GM18517 (cell line): ENCODE measurements at regions not wholly inside any gene's neighbourhood (a gene's known extent, or its start where the extent isn't known, plus 50 kb on each side); places are given as distances from the start of the nearest gene placed in this dataset.

Source experiments
- ATAC-seq: cut with Tn5 transposase; IDR thresholded peaks from one replicate; pipeline ENCODE4 v1.9.1; 2021; ENCODE audit warnings: mild to moderate bottlenecking, moderate library complexity; ENCODE audit not compliant: unreplicated experiment

- ATAC-seq: no peak
Observed at GRCh38 chrX:134718105-134718965, 60.1 kb upstream of the PLAC1 start.

DNA sequence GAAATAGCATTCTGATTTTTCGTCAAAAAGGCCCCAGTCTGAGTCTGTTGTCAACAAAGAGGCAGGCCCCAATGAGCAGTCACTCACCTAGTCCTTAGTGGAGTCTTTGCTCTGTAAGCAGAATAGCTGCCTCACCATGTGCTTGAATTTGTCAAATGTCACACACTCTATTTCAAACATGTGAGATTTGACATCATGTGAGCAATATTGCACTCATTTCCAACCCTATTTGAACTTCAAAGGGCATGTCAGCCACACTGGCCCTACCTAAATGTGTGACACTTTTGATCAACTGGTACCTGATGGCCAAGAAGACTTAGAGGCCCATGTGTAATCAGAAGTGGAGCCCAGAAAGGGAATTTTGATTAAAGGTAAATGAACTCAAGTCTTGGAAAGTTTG is 59.4 kb upstream of the PLAC1 start:
- no peak for ATAC-seq

GRCh38 chrX:134716620-134717012 is 58.3 kb upstream of the PLAC1 start:
- ATAC-seq: no peak

- ATAC-seq: no peak
Observed at GRCh38 chrX:134715930-134716619, 57.8 kb upstream of the PLAC1 start.

GRCh38 chrX:134714633-134715110 is 56.4 kb upstream of the PLAC1 start:
- no peak for ATAC-seq

DNA sequence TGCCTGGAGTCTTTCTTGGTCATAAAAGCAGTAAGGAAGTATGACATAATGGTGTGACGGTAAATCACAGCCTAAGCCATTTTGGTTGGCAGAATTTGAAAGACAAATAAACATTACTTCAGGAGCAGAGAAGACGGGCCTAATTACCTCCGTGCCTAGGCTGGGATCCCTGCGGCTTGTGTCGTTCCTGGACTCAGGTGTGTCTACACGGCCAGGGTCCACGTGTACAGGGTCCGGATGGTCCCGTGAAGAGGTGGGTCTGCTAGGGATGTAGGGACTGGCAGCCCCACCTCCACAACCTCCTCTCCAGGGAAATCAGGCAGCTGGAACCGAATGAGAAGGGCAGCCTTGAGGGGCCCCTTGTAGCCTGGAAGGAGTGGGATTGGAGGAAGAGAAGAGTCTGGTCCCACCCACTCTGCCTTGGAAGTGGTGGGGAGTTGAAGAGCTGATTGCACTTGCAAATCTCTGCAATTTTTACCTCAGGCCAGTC is 55.4 kb upstream of the PLAC1 start:
- ATAC-seq: no peak

GRCh38 chrX:134712272-134712671 is 54.0 kb upstream of the PLAC1 start:
- no peak for ATAC-seq

- no peak for ATAC-seq
Observed at GRCh38 chrX:134711135-134711921, 53.1 kb upstream of the PLAC1 start.
